ENCODE measurements at regions not wholly inside any gene's neighbourhood (a gene's known extent, or its start where the extent isn't known, plus 50 kb on each side); places are given as distances from the start of the nearest gene placed in this dataset.
A peak's percentile ranks its signal among the peaks of the same experiment; 100 is the strongest.

- DNase-seq: no peak
- peaks cover 18 to 42% (median 33%) of the 10 kb centered on the region in 3 donors for H3K27me3 ChIP-seq
- TF ChIP-seq EP300 (IDR thresholded peaks at IDR 0.05) (no peak), CTCF (IDR thresholded peaks at IDR 0.05) (no peak), POLR2A (IDR thresholded peaks at IDR 0.05) (no peak), POLR2AphosphoS5 (IDR thresholded peaks at IDR 0.05) (no peak)
- no peaks in the 10 kb centered on the region for H3K36me3 ChIP-seq
- intact Hi-C loops (cut with DNase I): no loop called here
- no peaks in the 10 kb centered on the region for H3K9me3 ChIP-seq
- 89 to 91% methylated on average over 4 of the region's 4 CpGs for WGBS, 2 donors
- H3K4me3 ChIP-seq: no peak overlapping the region
- peaks cover 0 to 16% (median 16%) of the 10 kb centered on the region in 4 donors for H3K4me1 ChIP-seq
- H3K27ac ChIP-seq: no peak overlapping the region
Measured at GRCh38 chr22:48486558-48486957, 1341.1 kb downstream of the BRD1 start.

- H3K27me3 ChIP-seq: peaks cover 18 to 37% (median 28%) of the 10 kb centered on the region in 3 donors
- 56 to 72% methylated on average over 11 of the region's 11 CpGs for WGBS, 2 donors
Measured at GRCh38 chr22:48486134-48486532, 1341.5 kb downstream of the BRD1 start.

GRCh38 chr22:48485149-48486133, 1342.2 kb downstream of the BRD1 start:
- DNase-seq: peak; percentile 35
- no peak overlapping the region for H3K27ac ChIP-seq
- peaks cover 0 to 11% (median 10%) of the 10 kb centered on the region in 4 donors for H3K4me1 ChIP-seq
- no peaks in the 10 kb centered on the region for H3K36me3 ChIP-seq
- intact Hi-C loops (cut with DNase I): no loop called here
- 44 to 51% methylated on average over 22 of the region's 22 CpGs for WGBS, 2 donors
- H3K27me3 ChIP-seq: peaks cover 13 to 30% (median 21%) of the 10 kb centered on the region in 3 donors
- TF ChIP-seq POLR2AphosphoS5 (IDR thresholded peaks at IDR 0.05) (no peak), CTCF (IDR thresholded peaks at IDR 0.05) (no peak), POLR2A (IDR thresholded peaks at IDR 0.05) (no peak), EP300 (IDR thresholded peaks at IDR 0.05) (no peak)
- no peak overlapping the region for H3K4me3 ChIP-seq
- no peaks in the 10 kb centered on the region for H3K9me3 ChIP-seq

More at GRCh38 chr22:48486134-48486532, 1341.5 kb downstream of the BRD1 start:
- H3K27ac ChIP-seq: no peak overlapping the region
- no peak for TF ChIP-seq EP300 (IDR thresholded peaks at IDR 0.05)
- TF ChIP-seq CTCF (IDR thresholded peaks at IDR 0.05): no peak
- TF ChIP-seq POLR2AphosphoS5 (IDR thresholded peaks at IDR 0.05): no peak
- H3K4me3 ChIP-seq: no peak overlapping the region
- H3K36me3 ChIP-seq: no peaks in the 10 kb centered on the region
- no peak for DNase-seq
- intact Hi-C loops (cut with DNase I): no loop called here
- H3K9me3 ChIP-seq: no peaks in the 10 kb centered on the region
- peaks cover 0 to 16% (median 16%) of the 10 kb centered on the region in 4 donors for H3K4me1 ChIP-seq

- no peak for DNase-seq
- intact Hi-C loops (cut with DNase I): no loop called here
Measured at GRCh38 chr22:48483764-48484528, 1343.7 kb downstream of the BRD1 start.

More at GRCh38 chr22:48483764-48484528, 1343.7 kb downstream of the BRD1 start:
- TF ChIP-seq POLR2AphosphoS5 (IDR thresholded peaks at IDR 0.05): no peak
- TF ChIP-seq POLR2A (IDR thresholded peaks at IDR 0.05): no peak
- TF ChIP-seq CTCF (IDR thresholded peaks at IDR 0.05): no peak
- TF ChIP-seq EP300 (IDR thresholded peaks at IDR 0.05): no peak
- Histone ChIP-seq H3K4me3 (no peak overlapping the region), H3K9me3 (no peaks in the 10 kb centered on the region), H3K27me3 (peaks cover 2 to 18% (median 9%) of the 10 kb centered on the region in 3 donors), H3K36me3 (no peaks in the 10 kb centered on the region), H3K27ac (no peak overlapping the region), H3K4me1 (no peaks in the 10 kb centered on the region)
- 46 to 59% methylated on average over 12 of the region's 12 CpGs for WGBS, 2 donors
